Jurkat, Clone E6-1 (cell line): ENCODE measurements at regions not wholly inside any gene's neighbourhood (a gene's known extent, or its start where the extent isn't known, plus 50 kb on each side); places are given as distances from the start of the nearest gene placed in this dataset.

Experiments
- DNase-seq: peaks from one replicate; pipeline ENCODE4 v3.0.0-alpha.2; 2011; ENCODE audit warnings: low read depth, low spot score
- H3K4me3 ChIP-seq: 2 replicates; pipeline ENCODE4 v1.5.1; 2011; ENCODE audit warnings: mild to moderate bottlenecking, low read length, control low read depth, moderate library complexity

DNA sequence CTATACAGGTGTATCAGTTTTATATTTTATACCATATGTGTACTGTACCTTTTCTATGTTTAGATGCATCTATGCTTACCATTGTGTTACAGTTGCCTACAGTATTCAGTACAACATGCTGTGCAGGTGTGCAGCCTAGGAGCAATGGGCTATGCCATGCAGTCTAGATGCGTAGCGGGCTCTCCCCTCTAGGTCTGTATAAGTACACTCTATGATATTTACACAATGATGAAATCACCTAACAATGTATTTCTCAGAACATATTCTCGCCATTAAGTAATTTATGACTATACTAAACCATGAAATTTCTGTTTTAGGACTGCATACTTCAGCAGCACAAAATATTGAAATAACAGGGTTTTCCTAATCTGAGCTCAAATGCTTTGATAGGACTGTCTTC, 179.6 kb downstream of the RFC3 start:
- no peak overlapping the region for H3K4me3 ChIP-seq
- DNase-seq: no peak

DNA sequence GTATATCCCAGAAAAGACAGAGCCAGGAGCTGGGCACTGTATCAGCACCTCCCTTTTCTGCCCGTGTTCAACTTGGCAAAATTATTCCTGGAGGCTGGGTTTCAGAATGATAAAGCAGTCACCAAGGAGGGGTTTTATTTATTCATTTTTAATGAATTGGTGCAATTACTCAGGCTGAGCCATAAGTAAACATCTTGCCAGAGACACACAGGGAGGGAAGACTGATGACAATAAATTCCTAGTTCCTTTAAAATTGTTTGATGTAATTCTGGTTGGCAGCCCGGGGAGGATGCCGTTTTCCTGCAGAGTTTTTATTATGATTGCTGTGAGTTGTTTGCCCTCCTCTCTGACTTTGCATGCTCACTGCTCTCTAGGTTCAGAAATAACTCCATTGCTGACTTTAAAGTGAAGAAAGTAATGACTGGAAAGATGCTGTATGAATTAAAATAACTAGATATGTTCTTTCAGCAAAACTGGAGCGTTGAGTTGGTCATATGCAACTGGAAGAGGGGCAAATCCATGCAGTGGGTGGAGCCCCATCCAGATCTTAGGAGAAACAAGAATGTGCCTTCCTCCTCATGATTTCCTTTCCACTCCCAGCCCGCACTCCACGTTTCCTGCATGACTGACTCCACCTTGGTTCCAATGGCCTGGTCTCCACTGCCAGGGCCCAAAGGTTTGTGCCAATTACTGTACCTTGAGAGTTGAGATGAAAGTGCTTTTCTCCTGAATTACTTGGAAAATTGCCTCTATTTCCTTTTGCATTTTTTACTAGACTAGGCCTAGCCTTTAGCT, 182.1 kb downstream of the RFC3 start:
- no peak overlapping the region for H3K4me3 ChIP-seq
- no peak for DNase-seq

DNA sequence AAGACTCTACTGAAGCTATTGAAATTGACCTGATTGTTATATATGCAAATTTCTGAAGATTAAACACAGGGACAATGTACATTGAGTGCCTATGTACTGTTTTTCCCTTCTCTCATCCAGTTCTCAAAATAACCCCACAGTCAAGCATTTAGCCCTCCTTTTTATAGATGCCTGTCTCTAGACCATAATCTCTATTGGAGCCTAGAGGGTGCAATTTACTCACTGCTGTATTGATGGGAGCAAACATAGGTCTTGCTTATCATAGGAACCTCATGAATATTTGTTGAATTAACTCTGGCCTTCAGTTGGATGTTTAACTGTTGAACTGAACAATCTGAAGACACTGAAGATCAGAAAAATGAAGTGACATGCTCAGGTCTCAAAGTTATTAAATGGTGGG, 183.0 kb downstream of the RFC3 start:
- H3K4me3 ChIP-seq: no peak overlapping the region
- no peak for DNase-seq

DNA sequence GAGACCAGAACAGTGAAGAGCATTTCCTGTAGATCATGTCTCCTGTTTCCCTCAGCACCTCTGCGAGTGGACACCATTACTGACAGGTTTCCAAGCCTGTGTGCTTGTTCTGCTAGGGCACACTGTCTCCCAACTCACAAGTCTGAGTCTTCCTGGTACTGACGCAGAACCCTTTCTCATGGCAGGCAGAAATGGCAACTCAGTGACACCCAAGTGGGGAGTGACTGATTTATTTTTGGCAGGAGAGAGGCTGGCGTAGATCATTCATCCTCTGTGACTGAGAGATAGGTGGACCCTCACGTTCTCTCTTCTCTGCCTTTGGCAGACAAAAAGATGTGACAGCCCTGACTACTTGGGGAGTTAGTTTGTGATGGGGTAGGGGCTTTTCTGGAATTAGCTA, 183.4 kb downstream of the RFC3 start:
- DNase-seq: no peak
- H3K4me3 ChIP-seq: no peak overlapping the region

DNA sequence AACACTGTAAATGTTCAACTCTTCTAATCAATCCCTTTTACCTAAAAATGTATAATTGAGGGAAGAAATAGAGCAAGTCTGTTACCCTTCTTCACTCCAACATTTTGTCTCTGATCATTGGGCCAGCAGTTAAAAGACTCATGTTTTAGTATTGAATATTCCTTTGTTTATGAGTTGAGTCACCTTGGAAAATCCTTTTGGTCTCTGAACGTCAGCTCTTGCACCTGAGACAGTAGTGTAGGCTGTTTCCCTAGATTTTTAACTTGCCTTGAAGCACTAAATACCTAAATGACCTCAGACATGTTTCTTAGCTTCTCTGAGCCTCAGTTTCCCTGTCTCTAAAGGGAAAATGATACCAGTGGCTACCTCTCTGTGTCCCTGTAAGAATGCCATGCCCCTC, 184.2 kb downstream of the RFC3 start:
- no peak for DNase-seq
- H3K4me3 ChIP-seq: no peak overlapping the region

DNA sequence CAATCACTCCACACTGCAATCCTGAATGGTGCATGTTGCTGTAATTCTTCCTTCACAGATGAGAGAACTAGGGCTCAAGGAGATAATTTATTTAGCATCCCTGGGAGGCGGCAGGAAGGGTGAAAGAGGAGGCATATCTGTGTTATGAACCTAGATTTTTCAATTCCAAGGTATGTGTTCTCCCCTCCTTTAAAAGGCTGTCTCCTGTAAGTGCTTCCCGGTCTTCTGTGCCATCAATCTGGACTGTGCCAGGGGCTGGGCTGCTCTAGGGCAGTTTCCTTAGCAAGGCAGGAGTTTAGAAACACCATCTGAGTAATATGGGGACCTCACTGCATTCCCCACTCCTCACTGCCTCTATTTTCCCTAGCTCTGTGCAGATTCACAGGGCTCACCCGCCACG, 185.0 kb downstream of the RFC3 start:
- no peak for DNase-seq
- no peak overlapping the region for H3K4me3 ChIP-seq

DNA sequence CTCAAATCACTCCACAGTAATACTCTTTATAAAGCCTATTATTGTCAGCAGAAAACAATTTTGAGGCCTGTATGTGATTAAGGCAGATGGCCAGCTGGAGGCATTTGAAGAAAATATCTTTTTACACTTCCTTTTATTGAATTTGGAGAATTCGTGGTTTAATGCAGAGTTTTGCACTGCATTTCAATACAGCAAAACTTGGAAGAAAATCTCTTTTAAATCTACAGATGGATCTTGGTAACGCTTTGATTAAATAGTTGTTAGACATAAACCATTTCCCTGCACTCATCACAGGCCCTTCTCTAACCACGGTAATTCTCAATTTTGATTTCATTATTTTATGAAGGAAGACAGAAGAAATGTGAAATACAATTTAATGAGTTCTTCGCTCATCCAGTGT, 185.7 kb downstream of the RFC3 start:
- no peak for DNase-seq
- H3K4me3 ChIP-seq: no peak overlapping the region

DNA sequence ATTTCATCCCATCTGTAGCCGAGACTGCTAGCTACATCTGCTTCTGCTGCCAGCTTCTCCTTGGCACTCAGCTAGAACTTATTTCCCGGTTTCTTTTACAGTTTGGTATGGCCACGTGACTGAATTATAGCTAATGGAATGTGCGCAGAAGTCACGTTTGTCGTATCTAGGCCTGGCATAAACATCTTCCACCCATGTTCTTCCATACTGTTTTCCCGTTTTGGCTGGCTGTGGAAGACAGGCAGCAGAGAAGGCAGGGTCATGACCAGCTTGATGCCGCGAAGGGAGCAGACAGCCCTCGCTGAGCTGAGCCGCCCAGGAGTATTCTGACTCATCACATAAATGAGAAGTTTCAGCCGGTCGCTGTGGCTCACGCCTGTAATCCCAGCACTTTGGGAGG, 186.7 kb downstream of the RFC3 start:
- DNase-seq: no peak

DNA sequence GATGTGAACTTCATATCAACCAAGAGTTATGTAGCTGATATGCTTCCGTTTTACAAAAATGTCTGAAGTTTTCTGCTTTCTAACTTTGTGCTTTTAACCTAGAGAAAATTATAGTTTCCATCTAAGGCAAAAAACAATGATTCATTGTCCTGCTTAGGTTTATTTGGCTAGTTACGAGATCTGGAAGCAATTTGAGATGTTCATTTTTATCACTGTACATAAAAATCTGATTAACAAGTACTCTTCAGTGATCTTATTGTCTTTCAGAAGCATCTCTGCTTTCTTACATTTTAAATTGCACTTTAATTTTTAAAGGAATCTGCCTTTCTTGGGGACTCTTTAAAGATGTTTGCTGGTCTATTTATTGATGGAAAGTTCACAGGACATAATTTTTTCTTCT, 188.1 kb downstream of the RFC3 start:
- H3K4me3 ChIP-seq: no peak overlapping the region
- DNase-seq: no peak

More for the DNA sequence above, 186.7 kb downstream of the RFC3 start:
- H3K4me3 ChIP-seq: no peak overlapping the region

DNA sequence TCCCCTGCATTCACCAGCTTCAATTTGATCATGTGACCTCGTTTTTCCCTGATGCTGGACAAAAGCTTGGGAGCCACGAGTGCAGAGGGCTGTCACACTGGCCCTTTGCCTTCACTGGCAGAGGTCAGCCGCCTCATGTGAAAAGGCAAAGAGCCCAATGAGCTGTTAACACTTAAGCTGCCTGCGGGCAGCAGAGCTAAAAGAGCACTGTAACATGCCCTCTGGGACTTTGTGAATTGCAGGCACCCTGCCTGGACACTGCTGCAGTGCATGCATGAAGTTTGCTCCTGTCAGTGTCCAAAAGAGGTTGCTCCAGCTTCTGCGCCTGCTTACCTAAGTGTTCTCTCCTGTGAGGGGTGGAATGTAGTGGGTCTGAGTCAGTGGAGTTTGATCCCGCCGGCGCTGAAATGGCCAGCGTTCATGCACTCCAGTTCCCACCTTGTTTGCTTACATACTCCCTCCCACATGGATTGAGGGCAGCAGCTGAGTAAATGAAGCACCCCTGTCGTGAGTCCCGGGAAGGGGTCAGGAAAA, 193.7 kb downstream of the RFC3 start:
- H3K4me3 ChIP-seq: no peak overlapping the region
- DNase-seq: no peak

DNA sequence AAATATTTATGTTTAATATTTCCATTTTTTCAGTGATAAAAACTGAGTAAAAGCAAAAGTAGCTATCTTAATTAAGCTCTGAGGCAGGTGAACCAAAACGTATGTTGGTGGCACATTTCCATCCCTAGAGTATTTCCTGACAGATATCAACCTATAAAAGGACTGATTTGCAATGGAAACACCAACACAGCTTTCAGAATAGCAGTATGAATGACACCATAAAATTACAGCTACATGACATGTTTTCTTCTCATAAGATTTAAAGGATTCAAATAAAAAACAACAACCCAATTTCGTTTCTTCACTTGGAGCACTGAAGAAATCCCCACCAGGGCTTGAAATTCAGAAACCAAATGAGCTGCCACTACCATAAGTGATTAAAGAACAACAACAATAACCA, 194.4 kb downstream of the RFC3 start:
- no peak overlapping the region for H3K4me3 ChIP-seq
- DNase-seq: no peak

DNA sequence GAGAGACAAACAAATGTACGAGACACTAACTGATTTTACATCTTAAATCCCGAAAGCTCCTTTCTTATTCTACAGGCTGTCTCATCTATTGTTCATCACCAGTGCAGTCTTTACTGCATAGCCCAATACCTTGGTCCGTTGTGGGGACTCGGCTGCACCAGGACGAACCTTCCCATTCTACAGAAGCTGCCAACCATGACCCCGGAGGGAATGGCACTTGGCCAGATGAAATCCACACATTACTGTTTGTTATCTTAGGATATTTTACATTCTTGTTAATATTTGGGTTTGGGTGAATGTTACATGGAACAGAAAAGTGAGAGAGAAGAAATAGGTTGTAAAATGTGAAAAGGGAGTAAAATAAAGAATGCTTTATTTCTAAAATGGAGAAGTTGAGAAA, 195.1 kb downstream of the RFC3 start:
- DNase-seq: no peak
- no peak overlapping the region for H3K4me3 ChIP-seq

DNA sequence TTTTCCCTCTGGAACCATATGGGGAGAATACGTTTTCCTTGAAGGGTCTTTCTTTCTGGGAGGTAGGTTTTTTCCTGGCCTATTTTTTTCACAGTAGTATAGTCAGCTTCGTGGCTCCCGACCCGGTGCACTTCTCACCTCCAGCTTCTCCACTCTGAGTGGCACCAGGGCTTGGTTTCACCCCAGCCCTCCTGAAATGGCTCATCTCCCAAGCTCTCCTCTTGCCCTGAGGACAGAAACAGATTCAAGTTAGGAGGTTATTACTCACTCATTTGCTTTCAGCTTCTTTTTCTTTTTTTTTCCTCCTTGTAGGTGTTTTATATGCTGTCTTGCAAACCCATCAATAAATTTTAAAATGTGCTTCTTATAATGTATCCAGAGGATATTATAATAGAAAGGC, 199.3 kb downstream of the RFC3 start:
- no peak overlapping the region for H3K4me3 ChIP-seq
- DNase-seq: no peak

DNA sequence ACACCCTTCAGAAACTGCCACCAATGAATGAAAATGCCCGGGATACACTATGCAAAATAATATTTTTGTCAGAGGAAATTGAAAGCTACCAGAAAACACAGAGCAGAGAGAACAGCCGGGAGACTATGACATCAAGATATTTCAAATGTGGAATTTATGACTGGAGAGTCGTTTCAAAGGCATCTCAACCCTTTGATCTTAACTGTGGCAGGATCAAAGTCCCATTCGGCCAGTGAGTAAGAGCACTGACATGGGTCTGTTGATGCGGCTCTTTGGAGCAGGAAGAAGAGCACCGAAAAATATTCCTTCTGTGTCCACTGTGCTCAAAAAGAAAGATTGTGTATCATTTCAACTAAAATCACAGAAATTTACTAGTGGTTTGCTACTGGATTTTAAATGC, 201.9 kb downstream of the RFC3 start:
- DNase-seq: no peak
- H3K4me3 ChIP-seq: no peak overlapping the region

DNA sequence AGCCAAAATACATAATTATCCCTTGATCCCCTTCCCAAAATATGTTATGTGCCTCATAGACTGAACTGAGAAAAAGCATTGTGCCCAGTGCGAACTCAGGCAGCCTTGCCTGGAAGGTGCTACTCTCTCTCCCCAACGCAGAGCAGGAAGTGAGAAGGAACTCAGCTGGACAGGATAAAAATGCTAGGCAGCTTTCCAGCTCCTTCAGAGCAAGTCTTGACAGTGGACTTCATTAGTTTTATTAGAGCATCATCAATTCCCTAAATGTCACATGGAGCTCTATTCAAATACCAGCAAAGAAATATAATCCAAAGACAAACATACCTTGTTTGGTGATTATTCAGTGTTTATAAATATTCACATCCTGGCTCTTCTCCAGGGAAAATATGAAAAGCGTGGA, 202.4 kb downstream of the RFC3 start:
- DNase-seq: no peak
- no peak overlapping the region for H3K4me3 ChIP-seq

DNA sequence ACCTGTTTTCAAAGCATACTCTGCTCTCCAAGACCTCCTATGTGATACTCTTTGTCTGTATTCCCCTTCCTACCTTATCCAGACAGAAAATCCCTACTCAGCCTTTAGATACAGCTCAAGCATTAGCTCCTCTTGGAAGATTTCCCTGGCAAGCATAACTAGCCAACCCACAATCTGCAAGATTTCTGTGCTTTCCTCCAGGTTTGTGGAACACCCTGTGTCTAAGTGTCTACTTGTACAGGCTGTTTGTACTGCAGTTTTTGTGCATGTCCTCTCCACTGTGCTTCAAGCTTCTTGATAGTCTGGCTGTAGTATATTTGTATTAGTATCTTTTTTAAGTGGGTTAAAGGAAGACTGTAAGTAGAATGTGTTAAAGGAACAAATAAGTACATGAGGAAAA, 203.7 kb downstream of the RFC3 start:
- no peak for DNase-seq
- no peak overlapping the region for H3K4me3 ChIP-seq

DNA sequence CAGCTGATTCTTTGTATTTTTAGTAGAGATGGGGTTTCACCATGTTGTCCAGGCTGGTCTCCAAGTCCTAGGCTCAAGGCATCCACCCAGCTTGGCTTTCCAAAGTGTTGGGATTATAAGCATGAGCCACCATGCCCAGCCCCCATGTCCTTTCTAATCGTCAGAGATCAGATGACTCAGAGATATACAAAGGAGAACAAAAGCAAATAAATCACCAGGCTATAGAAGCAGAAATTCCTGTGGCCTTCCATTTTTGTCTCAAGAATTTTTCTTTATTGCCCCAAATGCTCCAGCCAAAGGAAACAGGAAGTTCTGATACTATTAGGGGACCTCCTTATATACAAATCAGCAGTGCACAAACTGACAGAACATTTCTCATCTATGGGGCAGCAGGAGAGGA, 207.8 kb downstream of the RFC3 start:
- no peak for DNase-seq
- no peak overlapping the region for H3K4me3 ChIP-seq

DNA sequence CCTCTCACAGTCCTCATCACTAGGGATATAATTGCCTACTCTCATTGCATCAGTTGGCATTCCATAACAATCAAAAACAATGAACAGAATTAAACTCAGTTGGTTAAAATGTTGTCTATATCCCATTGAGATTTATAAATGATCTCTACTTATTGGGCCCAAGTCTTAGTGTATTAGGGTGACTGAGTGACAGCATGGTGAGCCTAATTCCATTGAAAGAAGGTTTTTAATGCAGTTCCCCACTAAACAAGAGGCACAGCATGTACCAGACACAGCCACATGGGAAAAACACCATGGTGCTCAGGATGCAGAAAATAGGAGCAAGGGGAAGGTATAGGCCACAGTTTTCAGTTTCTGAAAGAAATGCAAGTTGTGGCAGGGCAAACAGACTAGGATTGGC, 208.4 kb downstream of the RFC3 start:
- no peak for DNase-seq
- no peak overlapping the region for H3K4me3 ChIP-seq

DNA sequence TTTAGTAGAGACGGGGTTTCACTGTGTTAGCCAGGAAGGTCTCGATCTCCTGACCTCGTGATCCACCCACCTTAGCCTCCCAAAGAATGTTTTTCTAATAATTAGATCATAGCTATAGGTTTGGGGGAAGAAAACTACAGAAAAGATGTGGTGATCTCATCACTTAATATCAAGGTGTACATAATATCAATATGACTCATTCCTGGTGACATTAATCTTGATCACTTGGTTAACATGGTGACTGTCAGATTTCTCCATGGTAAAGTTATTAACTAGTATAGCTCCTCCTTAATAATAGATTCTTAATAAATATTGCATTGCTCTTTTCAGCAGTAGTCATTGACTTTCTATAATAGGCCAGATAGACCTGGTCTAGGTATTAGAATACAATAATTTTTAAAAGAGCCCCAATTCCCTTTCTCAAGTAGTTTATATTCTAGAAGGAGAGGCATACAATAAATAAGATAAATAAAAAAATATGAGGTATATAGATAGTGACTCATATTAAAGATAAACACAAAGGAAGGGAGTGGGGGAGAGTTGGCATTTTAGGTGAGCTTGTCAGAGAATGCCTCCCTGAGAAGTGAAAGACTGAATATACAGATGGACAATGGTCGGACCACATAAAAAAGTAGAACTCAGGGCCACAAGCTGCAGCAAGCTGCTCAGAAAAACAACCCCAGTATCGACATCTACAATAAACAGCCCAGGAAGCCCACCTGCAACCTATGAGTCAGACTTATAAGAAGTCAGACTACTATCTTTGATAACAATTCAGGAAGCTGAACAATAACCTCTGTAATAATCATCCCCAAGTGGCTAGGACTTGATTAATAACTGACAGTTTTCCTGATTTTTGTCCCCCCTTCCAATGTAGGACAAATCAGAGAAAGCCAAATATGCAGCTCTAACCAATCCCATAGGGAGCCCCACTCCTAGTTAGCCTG, 210.8 kb downstream of the RFC3 start:
- no peak overlapping the region for H3K4me3 ChIP-seq
- no peak for DNase-seq

DNA sequence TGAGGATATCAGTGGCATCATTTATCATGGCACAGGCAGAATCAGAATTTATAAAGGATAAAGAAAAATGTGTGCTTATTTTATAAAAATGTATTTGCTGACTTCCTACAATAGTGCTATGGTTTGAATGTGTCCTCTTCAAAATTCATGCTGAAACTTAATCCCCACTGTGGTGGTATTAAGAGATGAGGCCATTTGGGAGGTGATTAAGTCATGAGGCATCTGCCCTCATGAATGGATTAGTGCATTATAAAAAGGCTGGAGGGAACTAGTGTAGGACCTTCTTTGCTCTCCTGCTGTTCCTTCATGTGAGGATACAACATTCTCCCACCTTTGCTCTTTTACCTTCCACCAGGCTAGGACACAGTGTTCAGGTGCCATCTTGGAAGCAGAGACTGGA, 212.8 kb downstream of the RFC3 start:
- DNase-seq: no peak
- no peak overlapping the region for H3K4me3 ChIP-seq
